Endodermal cell (in vitro differentiated cells): ENCODE measurements at regions not wholly inside any gene's neighbourhood (a gene's known extent, or its start where the extent isn't known, plus 50 kb on each side); places are given as distances from the start of the nearest gene placed in this dataset.

Experiments used
- DNase-seq: peaks from one replicate; pipeline ENCODE4 v3.0.0-alpha.2; 2017
- H3K27ac ChIP-seq: 2 replicates; pipeline ENCODE4 v1.5.1; 2013; ENCODE audit warnings: mild to moderate bottlenecking, low read depth, low read length, moderate library complexity
- H3K27me3 ChIP-seq: 2 replicates; pipeline ENCODE4 v1.6.1; 2013; ENCODE audit warnings: mild to moderate bottlenecking, low read length, moderate library complexity; ENCODE audit not compliant: insufficient read depth, control insufficient read depth, poor library complexity, severe bottlenecking
- H3K36me3 ChIP-seq: 2 replicates; pipeline ENCODE4 v1.7.0; 2013; ENCODE audit warnings: mild to moderate bottlenecking, low read length, moderate library complexity; ENCODE audit not compliant: control insufficient read depth, insufficient read depth
- H3K4me1 ChIP-seq: one replicate; pipeline ENCODE4 v1.7.0; 2013; ENCODE audit warnings: low read length; ENCODE audit not compliant: control insufficient read depth, insufficient read depth
- H3K4me3 ChIP-seq: 2 replicates; pipeline ENCODE4 v1.5.1; 2013; ENCODE audit warnings: mild to moderate bottlenecking, low read length, moderate library complexity
- H3K9ac ChIP-seq: 2 replicates; pipeline ENCODE4 v1.6.1; 2013; ENCODE audit warnings: mild to moderate bottlenecking, low read length, moderate library complexity; ENCODE audit not compliant: poor library complexity, severe bottlenecking; ENCODE audit errors: extremely low read depth
- H3K9me3 ChIP-seq: 2 replicates; pipeline ENCODE4 v1.6.1; 2013; ENCODE audit warnings: mild to moderate bottlenecking, low read length, moderate library complexity; ENCODE audit not compliant: control insufficient read depth
- H3K27ac Mint-ChIP-seq: 2 replicates; pipeline ENCODE4 v1.8.0; 2020; ENCODE audit warnings: mixed read lengths
- H3K27me3 Mint-ChIP-seq: 2 replicates; pipeline ENCODE4 v1.8.0; 2021; ENCODE audit warnings: mild to moderate bottlenecking, mixed read lengths; ENCODE audit not compliant: insufficient read depth
- H3K36me3 Mint-ChIP-seq: 2 replicates; pipeline ENCODE4 v1.8.0; 2020; ENCODE audit warnings: low read depth, mixed read lengths
- H3K4me1 Mint-ChIP-seq: 2 replicates; pipeline ENCODE4 v1.8.0; 2020; ENCODE audit warnings: mixed read lengths
- H3K4me3 Mint-ChIP-seq: 2 replicates; pipeline ENCODE4 v1.8.0; 2020; ENCODE audit warnings: mild to moderate bottlenecking, moderate library complexity, mixed read lengths
- H3K9me3 Mint-ChIP-seq: 2 replicates; pipeline ENCODE4 v1.8.0; 2020; ENCODE audit warnings: mild to moderate bottlenecking, mixed read lengths
- CTCF ChIP-seq: fragments of 200-600 bp; sonication (generic); conservative IDR thresholded peaks from 2 replicates; pipeline ENCODE4 v1.5.0; 2021; ENCODE audit warnings: antibody characterized with exemption, mild to moderate bottlenecking
- WGBS, 2 experiments: methylation state at CpG; one replicate each; pipeline versions ENCODE4 v1.1.5 to v1.1.7; 2013; ENCODE audit warnings: missing lambda C conversion rate in 2 of 2, mixed read lengths in 1 of 2; ENCODE audit not compliant: insufficient coverage in 1 of 2, insufficient read length in 1 of 2; 5-methylcytosine and 5-hydroxymethylcytosine counted together

GRCh38 chr2:56455642-56456041 is 271.9 kb downstream of the CCDC85A start:
- Mint-ChIP-seq H3K27ac (no peak overlapping the region), H3K9me3 (peaks cover 22% of the 10 kb centered on the region), H3K4me1 (no peaks in the 10 kb centered on the region), H3K27me3 (peaks cover 4% of the 10 kb centered on the region), H3K4me3 (no peak overlapping the region), H3K36me3 (no peaks in the 10 kb centered on the region)
- Histone ChIP-seq H3K27ac (no peak overlapping the region), H3K9me3 (peaks cover 14% of the 10 kb centered on the region), H3K4me1 (no peaks in the 10 kb centered on the region), H3K4me3 (no peak overlapping the region), H3K27me3 (no peaks in the 10 kb centered on the region), H3K9ac (no peak overlapping the region), H3K36me3 (no peaks in the 10 kb centered on the region)
- DNase-seq: no peak
- 94 to 100% methylated on average over 1 to 2 of the region's 2 CpGs for WGBS, 2 experiments
- no peak for TF ChIP-seq CTCF

- H3K27ac ChIP-seq: no peak overlapping the region
- peaks cover 11% of the 10 kb centered on the region for H3K9me3 Mint-ChIP-seq
- no peak overlapping the region for H3K27ac Mint-ChIP-seq
- no peak for DNase-seq
- no peak for TF ChIP-seq CTCF
- no peak overlapping the region for H3K9ac ChIP-seq
- no peaks in the 10 kb centered on the region for H3K4me1 ChIP-seq
- 96 to 100% methylated on average over 1 of the region's 1 CpG for WGBS, 2 experiments
- no peak overlapping the region for H3K4me3 ChIP-seq
- peaks cover 3% of the 10 kb centered on the region for H3K9me3 ChIP-seq
- peaks cover 4% of the 10 kb centered on the region for H3K27me3 Mint-ChIP-seq
- H3K4me3 Mint-ChIP-seq: no peak overlapping the region
- no peaks in the 10 kb centered on the region for H3K4me1 Mint-ChIP-seq
- no peaks in the 10 kb centered on the region for H3K27me3 ChIP-seq
- H3K36me3 Mint-ChIP-seq: no peaks in the 10 kb centered on the region
- H3K36me3 ChIP-seq: no peaks in the 10 kb centered on the region
Observed at GRCh38 chr2:56456791-56457190, 273.0 kb downstream of the CCDC85A start.

GRCh38 chr2:56460508-56460907 is 276.7 kb downstream of the CCDC85A start:
- Mint-ChIP-seq H3K27me3 (peaks cover 6% of the 10 kb centered on the region), H3K36me3 (no peaks in the 10 kb centered on the region), H3K27ac (no peak overlapping the region), H3K4me1 (no peaks in the 10 kb centered on the region), H3K9me3 (no peaks in the 10 kb centered on the region), H3K4me3 (no peak overlapping the region)
- no peak for DNase-seq
- Histone ChIP-seq H3K27ac (no peak overlapping the region), H3K27me3 (peaks cover 2% of the 10 kb centered on the region), H3K9me3 (no peaks in the 10 kb centered on the region), H3K4me3 (no peak overlapping the region), H3K4me1 (no peaks in the 10 kb centered on the region), H3K9ac (no peak overlapping the region), H3K36me3 (no peaks in the 10 kb centered on the region)
- no peak for TF ChIP-seq CTCF
- WGBS, 2 experiments: 100% methylated on average over 1 of the region's 1 CpG; no CpG with 5 or more reads in 1 of the 2 experiments
